Activated CD4-positive, alpha-beta memory T cell treated with anti-CD3 and anti-CD28 coated beads for 36 hours (primary cell): ENCODE measurements at regions not wholly inside any gene's neighbourhood (a gene's known extent, or its start where the extent isn't known, plus 50 kb on each side); places are given as distances from the start of the nearest gene placed in this dataset.

ENCODE experiments used
- CTCF ChIA-PET: fragments of 350-600 bp; sonication (Branson Sonifier 250); formaldehyde crosslinking; loops from one replicate; lab custom pipeline; 2021; ENCODE audit warnings: antibody characterized with exemption, inconsistent platforms; lab: Charles Lee
- POLR2A ChIA-PET: fragments of 350-600 bp; sonication (Branson Sonifier 250); formaldehyde crosslinking; loops from one replicate; lab custom pipeline; 2021; ENCODE audit warnings: antibody characterized with exemption; lab: Charles Lee
- DNase-seq: peaks from one replicate; pipeline ENCODE4 v3.0.0-alpha.2; 2020
- H3K27ac Mint-ChIP-seq: one replicate; pipeline ENCODE4 v1.8.0; 2021; ENCODE audit warnings: mixed read lengths
- H3K27me3 Mint-ChIP-seq: one replicate; pipeline ENCODE4 v1.8.0; 2021; ENCODE audit warnings: mixed read lengths
- H3K36me3 Mint-ChIP-seq: one replicate; pipeline ENCODE4 v1.8.0; 2021; ENCODE audit warnings: mixed read lengths
- H3K4me1 Mint-ChIP-seq: one replicate; pipeline ENCODE4 v1.8.0; 2021; ENCODE audit warnings: low read depth, mixed read lengths
- H3K4me3 Mint-ChIP-seq: one replicate; pipeline ENCODE4 v1.8.0; 2021; ENCODE audit warnings: mild to moderate bottlenecking, mixed read lengths
- H3K9me3 Mint-ChIP-seq: one replicate; pipeline ENCODE4 v1.8.0; 2021; ENCODE audit warnings: mixed read lengths
- intact Hi-C: fragments of 100-400 bp; cut with micrococcal nuclease; formaldehyde crosslinking; loops from one replicate; pipeline ENCODE4 v1.15.1; 2023

DNA sequence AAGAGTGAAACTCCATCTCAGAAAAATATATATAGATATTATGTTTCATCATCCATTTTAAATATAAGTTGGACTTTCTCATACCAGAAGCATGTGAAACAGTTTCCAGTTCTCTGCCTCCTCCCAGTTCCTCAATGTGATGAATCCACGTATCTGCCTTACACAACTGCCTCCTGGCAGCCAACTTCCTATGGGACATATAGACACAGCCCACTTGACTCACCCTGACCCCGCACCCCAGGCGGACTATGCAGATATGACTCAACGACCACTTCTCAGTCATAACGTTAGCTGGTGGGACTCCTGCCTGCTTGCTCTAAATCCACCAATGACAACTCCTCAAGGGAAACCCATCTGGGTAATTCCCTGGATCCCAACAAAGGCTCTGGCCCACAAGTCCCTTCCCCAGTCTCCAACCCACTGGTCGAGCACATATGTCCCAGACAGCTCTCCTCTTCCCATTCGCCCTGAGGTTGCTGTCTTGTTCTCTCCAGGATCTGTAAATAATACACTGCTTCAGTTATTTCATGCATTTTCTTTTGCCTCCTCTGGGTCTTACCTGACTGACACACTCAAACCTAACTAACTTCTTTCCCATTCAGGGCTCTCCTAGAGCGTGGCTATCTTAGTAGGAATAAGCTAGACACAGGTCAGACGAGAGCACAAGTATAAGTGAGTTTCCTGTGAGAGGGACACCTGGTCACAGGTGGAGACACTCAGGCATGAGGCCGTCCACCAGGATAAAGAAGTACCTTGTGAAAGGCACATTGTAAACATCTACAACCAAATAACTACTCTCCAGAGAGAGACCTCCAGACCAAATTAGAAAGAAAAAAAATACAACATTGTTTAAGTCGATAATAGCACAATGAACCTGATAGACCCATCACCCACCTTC lies 548.5 kb downstream of the CD83 start:
- Mint-ChIP-seq H3K27ac (peak overlapping the region; percentile 11), H3K27me3 (no peaks in the 10 kb centered on the region), H3K4me3 (no peak overlapping the region), H3K36me3 (no peaks in the 10 kb centered on the region), H3K4me1 (peaks cover 25% of the 10 kb centered on the region), H3K9me3 (no peaks in the 10 kb centered on the region)
- intact Hi-C loops = loop anchor here (1.0 to 2.0 kb wide), 2 partner anchors 9 to 67 kb away; no protein-coding TSS in a partner anchor
- POLR2A ChIA-PET = interaction anchor here (0.6 kb wide), 1 partner anchor 147 kb away, joined by 3 read pairs; no protein-coding TSS in a partner anchor
- DNase-seq = peak; percentile 84
- CTCF ChIA-PET = no interaction called here

DNA sequence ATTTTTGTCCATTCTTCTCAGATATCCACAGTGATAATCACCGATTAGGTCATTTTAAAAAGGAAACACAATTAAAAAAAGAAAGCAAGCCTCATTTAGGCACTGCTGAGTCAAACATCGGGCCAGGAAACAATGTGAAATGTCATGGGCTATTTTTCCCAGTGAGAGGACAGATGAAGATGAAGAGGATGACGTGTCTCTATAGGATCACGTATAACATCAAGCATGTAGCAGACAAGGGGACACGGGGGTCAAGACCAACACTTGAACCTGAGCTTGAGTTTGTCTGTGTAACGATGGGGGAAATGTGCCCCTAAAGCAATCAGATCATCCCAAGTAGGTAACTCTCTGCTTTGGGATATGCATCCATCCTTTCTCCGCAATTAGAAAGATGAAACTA lies 553.2 kb downstream of the CD83 start:
- H3K36me3 Mint-ChIP-seq = no peaks in the 10 kb centered on the region
- no peak overlapping the region for H3K27ac Mint-ChIP-seq
- no peak overlapping the region for H3K4me3 Mint-ChIP-seq
- no peaks in the 10 kb centered on the region for H3K27me3 Mint-ChIP-seq
- H3K9me3 Mint-ChIP-seq = no peaks in the 10 kb centered on the region
- ChIA-PET CTCF (no interaction called here), POLR2A (interaction anchor here (1.3 kb wide), 1 partner anchor 12 kb away, joined by 3 read pairs; no protein-coding TSS in a partner anchor)
- DNase-seq = no peak
- H3K4me1 Mint-ChIP-seq = peaks cover 36% of the 10 kb centered on the region
- intact Hi-C loops = no loop called here

DNA sequence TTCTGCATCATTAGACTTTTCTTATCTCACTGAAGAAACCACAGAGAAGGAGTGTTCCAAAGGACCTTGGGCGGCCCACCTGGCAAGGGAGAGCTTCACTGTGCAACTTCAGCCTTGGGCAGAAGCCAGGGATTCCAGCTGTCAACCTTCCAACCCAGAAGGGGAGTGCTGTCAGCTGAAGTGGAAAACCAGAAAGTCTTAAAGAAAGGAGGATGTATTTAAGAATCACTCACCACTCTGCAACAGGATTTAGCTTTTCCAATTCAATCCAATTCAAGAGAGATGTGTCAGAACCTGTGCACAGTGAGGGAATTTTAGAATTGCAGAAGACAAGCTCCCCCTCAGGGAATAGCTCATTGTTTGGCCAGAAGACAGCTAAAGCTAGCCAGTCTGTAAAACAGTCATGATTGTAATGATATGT lies 553.7 kb downstream of the CD83 start:
- intact Hi-C loops = no loop called here
- H3K9me3 Mint-ChIP-seq = no peaks in the 10 kb centered on the region
- CTCF ChIA-PET = no interaction called here
- POLR2A ChIA-PET = interaction anchor here (1.3 kb wide), 1 partner anchor 12 kb away, joined by 3 read pairs; no protein-coding TSS in a partner anchor
- DNase-seq = no peak
- H3K36me3 Mint-ChIP-seq = no peaks in the 10 kb centered on the region
- no peak overlapping the region for H3K4me3 Mint-ChIP-seq
- H3K27me3 Mint-ChIP-seq = no peaks in the 10 kb centered on the region
- H3K4me1 Mint-ChIP-seq = peaks cover 36% of the 10 kb centered on the region
- no peak overlapping the region for H3K27ac Mint-ChIP-seq

DNA sequence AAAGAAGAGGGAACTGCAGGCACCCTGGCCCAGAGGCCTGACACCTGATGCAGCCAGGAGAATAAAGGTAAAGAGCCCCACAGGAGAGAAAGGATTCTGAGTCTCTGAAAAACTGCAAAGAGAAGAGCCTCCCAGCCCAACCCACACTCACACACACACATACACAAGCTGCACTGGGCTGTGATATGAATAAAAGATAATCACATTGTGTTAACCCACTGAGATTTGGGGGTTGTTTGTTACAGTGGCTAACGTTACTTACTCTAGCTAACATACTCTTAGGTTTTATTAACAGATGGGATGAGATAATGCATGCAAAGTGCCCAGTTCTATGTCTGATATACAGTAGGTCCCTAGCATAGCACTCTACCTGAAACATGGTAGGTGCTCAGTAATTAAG lies 554.4 kb downstream of the CD83 start:
- POLR2A ChIA-PET = interaction anchor here (1.3 kb wide), 1 partner anchor 13 kb away, joined by 3 read pairs; no protein-coding TSS in a partner anchor
- Mint-ChIP-seq H3K27ac (no peak overlapping the region), H3K9me3 (no peaks in the 10 kb centered on the region), H3K4me3 (no peak overlapping the region), H3K27me3 (no peaks in the 10 kb centered on the region), H3K36me3 (no peaks in the 10 kb centered on the region), H3K4me1 (peaks cover 40% of the 10 kb centered on the region)
- no peak for DNase-seq
- intact Hi-C loops = no loop called here
- CTCF ChIA-PET = no interaction called here

DNA sequence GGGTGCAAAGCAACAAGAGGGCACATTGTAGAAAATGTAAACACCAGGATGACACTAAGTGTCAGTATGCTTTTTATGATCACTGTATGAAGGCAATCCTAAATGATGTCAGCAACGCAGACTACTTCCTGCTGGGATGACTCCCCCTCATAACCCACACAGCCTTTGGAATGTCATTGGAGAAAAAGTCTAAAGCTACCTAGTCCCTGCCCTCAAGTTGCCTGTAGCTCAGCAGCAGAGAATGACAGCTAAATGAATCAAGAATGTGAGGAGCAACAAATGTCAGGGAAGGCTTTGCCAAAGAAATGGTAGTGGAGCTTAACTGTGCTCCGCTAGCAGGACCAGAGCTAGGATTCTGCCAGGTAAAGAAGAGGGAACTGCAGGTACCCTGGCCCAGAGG lies 555.6 kb downstream of the CD83 start:
- Mint-ChIP-seq H3K4me1 (peaks cover 43% of the 10 kb centered on the region), H3K27me3 (no peaks in the 10 kb centered on the region), H3K4me3 (no peak overlapping the region), H3K36me3 (no peaks in the 10 kb centered on the region), H3K27ac (no peak overlapping the region), H3K9me3 (no peaks in the 10 kb centered on the region)
- ChIA-PET POLR2A (no interaction called here), CTCF (no interaction called here)
- DNase-seq = no peak
- intact Hi-C loops = no loop called here

DNA sequence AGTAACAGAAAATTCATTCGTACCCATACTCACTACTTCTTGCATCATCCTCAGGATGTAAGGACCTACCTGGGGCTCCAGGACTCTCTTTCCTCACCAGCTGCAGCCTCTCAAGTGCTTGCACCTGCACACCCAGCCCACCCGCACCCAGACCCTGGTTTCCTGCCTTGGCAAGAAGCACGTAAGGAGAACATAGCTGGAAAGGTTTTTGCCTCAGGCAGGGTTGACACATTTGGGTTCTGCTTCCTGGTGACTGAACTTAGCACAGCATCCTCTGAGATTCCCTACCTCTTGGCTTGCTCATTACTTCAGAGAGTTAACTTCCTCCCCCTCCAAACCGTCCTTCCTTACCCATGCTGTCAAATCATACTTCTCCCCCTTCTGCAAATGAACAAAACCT lies 556.9 kb downstream of the CD83 start:
- DNase-seq = peak; percentile 27
- peak overlapping the region; percentile 12 for H3K4me3 Mint-ChIP-seq
- H3K4me1 Mint-ChIP-seq = peaks cover 43% of the 10 kb centered on the region
- ChIA-PET POLR2A (interaction anchor here (1.0 to 2.0 kb wide), 3 partner anchors 13 to 37 kb away, joined by 4 to 7 read pairs (median 6); no protein-coding TSS in a partner anchor), CTCF (no interaction called here)
- intact Hi-C loops = loop anchor here (2.0 kb wide), 5 partner anchors 14 to 578 kb away; no protein-coding TSS in a partner anchor
- no peaks in the 10 kb centered on the region for H3K9me3 Mint-ChIP-seq
- no peaks in the 10 kb centered on the region for H3K27me3 Mint-ChIP-seq
- peak overlapping the region; percentile 89 for H3K27ac Mint-ChIP-seq
- no peaks in the 10 kb centered on the region for H3K36me3 Mint-ChIP-seq

DNA sequence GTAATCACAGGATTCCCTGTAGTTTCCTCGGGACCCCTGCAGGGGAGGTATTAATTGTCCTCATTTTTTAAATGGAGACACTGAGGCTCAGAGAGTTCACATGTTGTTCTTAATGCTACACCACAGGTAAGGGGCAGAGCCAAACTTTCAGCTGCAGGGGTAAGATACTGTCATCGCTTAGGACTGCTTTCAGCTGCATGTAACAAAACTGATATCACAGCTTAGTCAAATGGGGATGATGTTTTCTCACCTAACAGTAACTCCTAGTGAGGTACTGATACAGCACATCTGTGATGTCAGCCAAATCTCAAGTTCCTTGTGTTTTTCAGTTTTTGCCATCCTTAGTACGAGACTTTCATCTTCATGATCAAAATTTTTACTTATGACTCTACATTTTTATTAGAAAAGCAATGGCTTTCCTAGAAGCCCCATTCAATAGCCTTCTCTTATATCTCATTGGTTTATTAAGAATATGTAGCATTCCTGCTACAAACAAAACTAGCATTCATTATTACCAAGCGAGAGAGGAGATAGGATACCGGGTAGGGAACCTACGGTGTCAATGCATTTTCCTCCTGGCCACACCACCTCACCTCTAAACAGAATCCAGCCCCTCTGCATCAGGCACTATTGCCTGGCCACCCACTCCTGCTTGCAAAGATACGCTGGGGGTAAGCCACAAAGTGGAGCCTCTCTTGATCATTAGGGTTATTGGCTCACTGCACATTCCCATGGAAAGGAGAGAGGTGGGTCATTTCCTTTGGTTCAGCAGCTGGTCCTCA lies 557.5 kb downstream of the CD83 start:
- H3K36me3 Mint-ChIP-seq = no peaks in the 10 kb centered on the region
- peaks cover 43% of the 10 kb centered on the region for H3K4me1 Mint-ChIP-seq
- intact Hi-C loops = loop anchor here (1.0 to 5.0 kb wide), 11 partner anchors 9 to 603 kb away; no protein-coding TSS in a partner anchor
- H3K9me3 Mint-ChIP-seq = no peaks in the 10 kb centered on the region
- no peaks in the 10 kb centered on the region for H3K27me3 Mint-ChIP-seq
- POLR2A ChIA-PET = interaction anchor here (0.5 to 2.0 kb wide), 5 partner anchors 14 to 456 kb away, joined by 3 to 7 read pairs (median 4); no protein-coding TSS in a partner anchor
- peak overlapping the region; percentile 89 for H3K27ac Mint-ChIP-seq
- peak; percentile 60 for DNase-seq
- CTCF ChIA-PET = no interaction called here
- H3K4me3 Mint-ChIP-seq = peak overlapping the region; percentile 12

DNA sequence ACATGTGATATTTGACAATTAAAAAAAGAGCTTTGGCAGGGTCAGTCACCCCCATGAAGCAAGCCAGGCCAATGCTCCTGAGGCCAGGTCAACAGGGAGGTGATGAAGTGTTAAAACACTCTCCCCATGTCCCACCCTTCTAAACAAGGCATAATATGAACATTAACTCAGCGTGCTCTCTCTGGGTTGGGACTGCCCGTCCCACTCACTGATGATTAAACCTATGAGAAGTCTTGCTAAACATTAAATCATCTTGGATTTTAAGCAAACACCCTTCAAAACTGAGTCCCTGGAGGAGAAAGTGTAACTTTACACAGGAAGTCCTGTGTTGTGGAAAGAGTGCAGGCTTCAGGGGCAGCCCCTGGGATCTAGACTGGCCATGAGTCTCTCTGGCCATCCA lies 558.5 kb downstream of the CD83 start:
- no peaks in the 10 kb centered on the region for H3K36me3 Mint-ChIP-seq
- H3K27ac Mint-ChIP-seq = peak overlapping the region; percentile 80
- DNase-seq = peak; percentile 35
- peaks cover 43% of the 10 kb centered on the region for H3K4me1 Mint-ChIP-seq
- H3K27me3 Mint-ChIP-seq = no peaks in the 10 kb centered on the region
- no peak overlapping the region for H3K4me3 Mint-ChIP-seq
- intact Hi-C loops = loop anchor here (1.0 to 5.0 kb wide), 3 partner anchors 39 to 604 kb away; no protein-coding TSS in a partner anchor
- no peaks in the 10 kb centered on the region for H3K9me3 Mint-ChIP-seq
- ChIA-PET POLR2A (interaction anchor here (1.9 to 2.0 kb wide), 2 partner anchors 15 to 31 kb away, joined by 6 to 7 read pairs; no protein-coding TSS in a partner anchor), CTCF (no interaction called here)

DNA sequence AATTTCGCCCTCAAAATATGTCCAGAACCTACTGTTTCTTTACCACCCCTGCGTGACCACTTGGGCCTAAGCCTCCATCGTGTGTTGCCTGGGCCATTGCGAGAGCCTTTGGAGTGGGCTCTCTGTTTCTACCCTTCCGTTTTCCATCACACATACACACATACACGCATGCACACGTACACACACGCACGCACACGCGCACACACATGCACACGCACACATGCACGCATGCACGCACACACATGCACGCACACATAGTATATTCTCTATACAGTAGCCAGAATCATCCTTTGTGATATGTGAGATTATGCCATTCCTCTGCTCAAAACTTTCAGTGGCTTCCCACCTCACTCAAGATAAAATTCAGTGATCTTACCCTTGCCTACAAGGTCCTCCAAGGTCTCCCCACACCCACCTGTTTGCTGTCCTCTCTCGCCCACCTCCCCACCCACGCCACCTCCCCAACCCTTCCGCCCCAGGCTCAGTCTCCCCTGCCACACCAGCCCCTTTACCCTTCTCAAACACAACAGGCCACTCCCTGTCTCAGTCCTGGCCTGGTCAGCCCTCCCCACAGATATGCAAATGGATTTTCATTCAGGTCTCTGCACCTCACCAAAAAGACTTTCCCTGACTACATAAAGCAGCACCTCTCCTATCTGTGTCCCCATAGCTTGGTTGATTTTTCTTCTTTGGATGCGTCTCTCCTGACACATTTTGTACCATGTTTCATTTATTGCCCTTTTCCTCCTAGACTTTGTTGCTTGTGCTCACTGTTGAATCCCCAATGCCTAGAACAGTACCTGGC lies 559.6 kb downstream of the CD83 start:
- POLR2A ChIA-PET = no interaction called here
- Mint-ChIP-seq H3K4me3 (no peak overlapping the region), H3K9me3 (no peaks in the 10 kb centered on the region), H3K27me3 (no peaks in the 10 kb centered on the region), H3K27ac (no peak overlapping the region), H3K36me3 (no peaks in the 10 kb centered on the region), H3K4me1 (peaks cover 44% of the 10 kb centered on the region)
- DNase-seq = no peak
- intact Hi-C loops = loop anchor here (1.0 to 5.0 kb wide), 3 partner anchors 40 to 605 kb away; no protein-coding TSS in a partner anchor
- CTCF ChIA-PET = interaction anchor here (1.2 kb wide), 2 partner anchors 9 to 34 kb away, joined by 3 read pairs; no protein-coding TSS in a partner anchor

DNA sequence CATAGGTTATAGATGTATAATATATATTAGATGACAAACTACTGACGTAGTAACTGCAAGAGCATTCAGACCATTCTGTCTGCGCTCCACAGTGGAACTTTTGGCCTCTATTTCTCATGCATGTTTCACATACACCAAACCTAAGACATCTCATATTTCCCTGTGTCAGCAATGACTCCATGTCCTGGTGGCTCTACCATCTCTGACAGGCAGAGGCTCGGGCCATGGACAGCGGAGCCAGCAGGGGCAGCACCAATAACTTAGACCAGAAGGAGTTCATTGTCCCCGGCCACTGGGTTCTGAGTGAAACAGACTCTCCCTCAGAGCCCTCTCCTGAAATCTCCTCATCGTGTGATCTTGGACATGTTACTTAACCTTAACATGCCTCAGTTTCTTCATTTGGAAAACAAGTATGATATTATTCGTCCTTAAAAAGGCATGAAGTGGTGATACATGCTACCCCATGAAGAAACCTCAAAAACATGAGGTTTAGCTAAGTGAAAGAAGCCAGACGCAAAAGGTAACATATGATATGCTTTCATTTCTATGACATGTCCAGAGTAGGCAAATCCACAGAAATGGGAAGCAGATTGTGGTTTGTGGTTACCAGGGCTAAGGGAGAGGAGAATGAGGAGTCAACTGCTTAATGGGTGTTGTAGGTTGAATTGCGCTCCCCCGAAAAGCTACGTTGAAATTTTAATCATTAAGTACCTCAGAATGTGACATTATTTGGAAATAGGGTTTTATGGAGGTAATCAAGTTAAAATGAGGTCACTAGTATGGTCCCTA lies 564.0 kb upstream of the JARID2 start:
- DNase-seq = no peak
- CTCF ChIA-PET = no interaction called here

More for the DNA sequence above, 564.0 kb upstream of the JARID2 start:
- POLR2A ChIA-PET = no interaction called here
- Mint-ChIP-seq H3K4me1 (peaks cover 7% of the 10 kb centered on the region), H3K27me3 (peaks cover 2% of the 10 kb centered on the region), H3K27ac (no peak overlapping the region), H3K36me3 (no peaks in the 10 kb centered on the region), H3K9me3 (no peaks in the 10 kb centered on the region), H3K4me3 (no peak overlapping the region)
- intact Hi-C loops = no loop called here
